ENCODE measurements at regions not wholly inside any gene's neighbourhood (a gene's known extent, or its start where the extent isn't known, plus 50 kb on each side); places are given as distances from the start of the nearest gene placed in this dataset.

DNA sequence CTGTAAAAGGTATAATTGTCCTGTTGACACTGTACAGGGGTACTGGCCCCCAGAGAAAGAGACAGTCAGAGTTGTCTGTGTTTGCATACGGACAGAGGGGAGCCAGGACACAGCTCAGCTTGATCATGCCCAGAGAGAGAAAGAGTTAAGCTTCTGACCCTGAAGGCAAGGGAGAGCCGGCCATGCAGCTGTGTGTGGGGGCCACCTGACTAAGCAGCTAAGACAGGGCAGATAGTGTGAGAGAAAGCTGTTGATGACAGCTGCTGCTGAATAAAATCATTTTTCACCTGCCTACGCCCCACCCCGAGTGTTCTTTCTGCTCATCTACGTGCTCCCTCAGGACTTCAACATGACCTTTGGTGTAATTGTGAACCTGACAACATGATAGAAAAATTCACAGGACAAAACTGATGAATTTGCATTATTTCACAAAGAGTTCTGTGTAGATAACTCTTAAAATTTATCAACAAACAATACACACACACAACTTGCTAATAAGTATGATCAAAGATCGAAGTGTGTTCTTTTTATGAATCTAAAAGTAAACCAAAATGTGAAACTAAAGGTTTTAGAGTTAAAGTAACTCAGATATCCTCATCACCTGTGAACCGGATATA is 1294.3 kb upstream of the ATXN8OS start:
- ChIA-PET RAD21 (ENCODE audit: unreplicated experiment) (no interaction called here), SMC1A (ENCODE audit: uncharacterized antibody, unreplicated experiment) (no interaction called here), CTCF (no interaction called here), POLR2A (no interaction called here)
- Histone ChIP-seq H3K9me3 (replicated peaks; ENCODE audit: control insufficient read depth, insufficient read depth, low read length) (no peaks in the 10 kb centered on the region), H2AFZ (ENCODE audit: control insufficient read depth, low read depth, low read length) (no peak overlapping the region), H3K27ac (ENCODE audit: control insufficient read depth, insufficient read depth) (no peak overlapping the region), H3K36me3 (ENCODE audit: control insufficient read depth in 2 of 2, insufficient read depth in 2 of 2, low read length in 1 of 2) (no peaks in the 10 kb centered on the region), H3K4me2 (ENCODE audit: control insufficient read depth, insufficient read depth) (no peak overlapping the region), H3K4me3 (no peak overlapping the region), H3K79me2 (ENCODE audit: control insufficient read depth, insufficient read depth, low read length) (no peaks in the 10 kb centered on the region), H3K27me3 (replicated peaks in 1 of 2; ENCODE audit: control insufficient read depth in 2 of 2, insufficient read depth in 2 of 2, low read length in 1 of 2) (no peaks in the 10 kb centered on the region), H3K9ac (ENCODE audit: control insufficient read depth, insufficient read depth, low read length) (no peak overlapping the region), H4K20me1 (ENCODE audit: control insufficient read depth, insufficient read depth) (no peaks in the 10 kb centered on the region), H3K4me1 (ENCODE audit: control insufficient read depth, insufficient read depth, low read length) (no peaks in the 10 kb centered on the region)
- intact Hi-C loops (cut with micrococcal nuclease; ENCODE audit: unreplicated experiment) (no loop called here), in situ Hi-C loops (cut with MboI) (no loop called here)
- no TSS peak for BruUV-seq (replicated peaks)
- no peak; the same call in 1 of the 3 replicates for ATAC-seq
- no peak for DNase-seq (ENCODE audit: low read depth, low spot score)
- TF ChIP-seq JUNB (IDR thresholded peaks at IDR 0.05) (no peak), PBX3 (IDR thresholded peaks at IDR 0.05; ENCODE audit: insufficient replicate concordance, low read depth, low read length) (no peak), NR2C1 (IDR thresholded peaks at IDR 0.05) (peak; percentile 41; the same call in 1 of the 2 replicates), NFYA (IDR thresholded peaks at IDR 0.05; ENCODE audit: borderline replicate concordance, low read depth, low read length) (no peak), NR2F1 (conservative IDR thresholded peaks at IDR 0.05) (0 out of 2 replicates have a peak, but pooled peaks have one; percentile 29)
- no peak for FAIRE-seq
- WGBS (ENCODE audit: insufficient coverage, insufficient replicate concordance, low lambda C conversion rate, missing lambda C conversion rate) = 18% methylated on average over 7 of the region's 7 CpGs

DNA sequence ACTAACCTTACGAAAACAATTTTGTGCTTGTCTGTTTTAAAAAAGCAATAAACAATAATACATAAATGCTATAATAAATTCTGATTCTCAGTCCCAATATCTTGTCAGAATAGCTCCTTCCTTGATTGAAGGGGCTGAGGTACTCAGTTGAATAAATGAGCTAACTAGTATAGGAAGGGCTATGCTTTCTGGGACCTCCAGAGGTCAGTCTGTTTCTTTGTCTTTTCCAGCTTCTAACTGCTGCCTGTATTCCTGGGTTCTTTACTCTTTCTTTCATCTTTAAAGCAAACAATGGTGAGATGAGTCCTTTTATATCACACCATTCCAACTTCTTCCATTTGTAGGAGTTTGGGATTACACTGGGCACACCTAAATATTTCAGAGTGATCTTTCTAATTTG is 1297.0 kb upstream of the ATXN8OS start:
- no peak overlapping the region for H3K4me2 ChIP-seq (ENCODE audit: control insufficient read depth, insufficient read depth)
- FAIRE-seq (no peak), DNase-seq (ENCODE audit: low read depth, low spot score) (no peak), ATAC-seq (peak; percentile 44; the same call in 1 of the 3 replicates)
- intact Hi-C loops (cut with micrococcal nuclease; ENCODE audit: unreplicated experiment) (no loop called here), in situ Hi-C loops (cut with MboI) (no loop called here)
- H3K9ac ChIP-seq (ENCODE audit: control insufficient read depth, insufficient read depth, low read length) = no peak overlapping the region
- H3K79me2 ChIP-seq (ENCODE audit: control insufficient read depth, insufficient read depth, low read length) = no peaks in the 10 kb centered on the region
- no peaks in the 10 kb centered on the region for H4K20me1 ChIP-seq (ENCODE audit: control insufficient read depth, insufficient read depth)
- CTCF ChIA-PET = interaction anchor here (0.6 to 1.3 kb wide), 2 partner anchors 116 to 713 kb away, joined by 3 to 4 read pairs; no protein-coding TSS in a partner anchor
- RAD21 ChIA-PET (ENCODE audit: unreplicated experiment) = interaction anchor here (0.6 to 1.1 kb wide), 2 partner anchors 116 to 390 kb away, joined by 3 to 6 read pairs; no protein-coding TSS in a partner anchor
- H3K9me3 ChIP-seq (replicated peaks; ENCODE audit: control insufficient read depth, insufficient read depth, low read length) = no peaks in the 10 kb centered on the region
- 5% methylated on average over 1 of the region's 1 CpG for WGBS (ENCODE audit: insufficient coverage, insufficient replicate concordance, low lambda C conversion rate, missing lambda C conversion rate)
- POLR2A ChIA-PET = no interaction called here
- no peaks in the 10 kb centered on the region for H3K4me1 ChIP-seq (ENCODE audit: control insufficient read depth, insufficient read depth, low read length)
- SMC1A ChIA-PET (ENCODE audit: uncharacterized antibody, unreplicated experiment) = interaction anchor here (1.0 kb wide), 2 partner anchors 116 to 510 kb away, joined by 4 to 6 read pairs; no protein-coding TSS in a partner anchor
- no peaks in the 10 kb centered on the region for H3K36me3 ChIP-seq (ENCODE audit: control insufficient read depth in 2 of 2, insufficient read depth in 2 of 2, low read length in 1 of 2)
- H3K4me3 ChIP-seq = no peak overlapping the region
- H2AFZ ChIP-seq (ENCODE audit: control insufficient read depth, low read depth, low read length) = no peak overlapping the region
- BruUV-seq (replicated peaks) = no TSS peak
- TF ChIP-seq CTCF (IDR thresholded peaks at IDR 0.05 in 2 of 3, conservative IDR thresholded peaks at IDR 0.05 in 1 of 3; ENCODE audit: control insufficient read depth in 2 of 3, extremely low read depth in 1 of 3, insufficient read depth in 1 of 3, low read depth in 3 of 3, low read length in 3 of 3) (peak in 1 of 3 experiments; percentile 21; a peak in 1 of 6 replicates), SMC3 (IDR thresholded peaks at IDR 0.05; ENCODE audit: borderline replicate concordance, low read length) (no peak)
- no peak overlapping the region for H3K27ac ChIP-seq (ENCODE audit: control insufficient read depth, insufficient read depth)
- H3K27me3 ChIP-seq (replicated peaks in 1 of 2; ENCODE audit: control insufficient read depth in 2 of 2, insufficient read depth in 2 of 2, low read length in 1 of 2) = no peaks in the 10 kb centered on the region
